ENCODE measurements at regions not wholly inside any gene's neighbourhood (a gene's known extent, or its start where the extent isn't known, plus 50 kb on each side); places are given as distances from the start of the nearest gene placed in this dataset.

GRCh38 chr15:87634361-87634760, 622.2 kb downstream of the NTRK3 start:
- TF ChIP-seq CTCF (IDR thresholded peaks at IDR 0.05) (no peak), ZFX (IDR thresholded peaks at IDR 0.05; ENCODE audit: borderline replicate concordance) (no peak)

Data from 22Rv1 (cell line).